Activated naive CD8-positive, alpha-beta T cell treated with anti-CD3 and anti-CD28 coated beads, Interleukin-2, amount 10 ng/mL, durations not matched to agents 7 days and 5 days (primary cell): ENCODE measurements at regions not wholly inside any gene's neighbourhood (a gene's known extent, or its start where the extent isn't known, plus 50 kb on each side); places are given as distances from the start of the nearest gene placed in this dataset.
A peak's percentile ranks its signal among the peaks of the same experiment; 100 is the strongest.

Experiments used
- ATAC-seq: fragments of 150-1000 bp; cut with Tn5 transposase; one replicate; pipeline ENCODE4 v1.10.0; 2021; ENCODE audit warnings: low read depth, moderate library complexity
- POLR2A ChIA-PET: fragments of 350-600 bp; sonication (Branson Sonifier 250); formaldehyde crosslinking; loops from one replicate; lab custom pipeline; 2021; ENCODE audit warnings: antibody characterized with exemption; lab: Charles Lee
- DNase-seq: peaks from one replicate; pipeline ENCODE4 v3.0.0; 2021
- H3K27ac Mint-ChIP-seq: one replicate; pipeline ENCODE4 v1.8.0; 2022; ENCODE audit warnings: mild to moderate bottlenecking, mixed read lengths
- H3K27me3 Mint-ChIP-seq: one replicate; pipeline ENCODE4 v1.8.0; 2022; ENCODE audit warnings: mild to moderate bottlenecking, moderate library complexity, mixed read lengths
- H3K36me3 Mint-ChIP-seq: one replicate; pipeline ENCODE4 v1.8.0; 2021; ENCODE audit warnings: mild to moderate bottlenecking, mixed read lengths
- H3K4me1 Mint-ChIP-seq: one replicate; pipeline ENCODE4 v1.8.0; 2021; ENCODE audit warnings: mixed read lengths
- H3K4me3 Mint-ChIP-seq: one replicate; pipeline ENCODE4 v1.8.0; 2022; ENCODE audit warnings: mild to moderate bottlenecking, moderate library complexity, mixed read lengths
- H3K9me3 Mint-ChIP-seq: one replicate; pipeline ENCODE4 v1.8.0; 2021; ENCODE audit warnings: mixed read lengths

GRCh38 chr11:59302991-59303390, 55.7 kb upstream of the OR5AN1 start:
- ATAC-seq (no peak), DNase-seq (no peak)
- Mint-ChIP-seq H3K27ac (no peak overlapping the region), H3K4me1 (no peaks in the 10 kb centered on the region), H3K4me3 (no peak overlapping the region), H3K27me3 (peaks cover 7% of the 10 kb centered on the region), H3K9me3 (no peaks in the 10 kb centered on the region), H3K36me3 (no peaks in the 10 kb centered on the region)
- POLR2A ChIA-PET = no interaction called here

GRCh38 chr11:59295435-59295834, 63.3 kb upstream of the OR5AN1 start:
- H3K9me3 Mint-ChIP-seq = peaks cover 1% of the 10 kb centered on the region
- no peaks in the 10 kb centered on the region for H3K36me3 Mint-ChIP-seq
- peaks cover 16% of the 10 kb centered on the region for H3K27me3 Mint-ChIP-seq
- H3K4me1 Mint-ChIP-seq = no peaks in the 10 kb centered on the region
- no peak for ATAC-seq
- no peak overlapping the region for H3K4me3 Mint-ChIP-seq
- POLR2A ChIA-PET = no interaction called here
- no peak for DNase-seq
- no peak overlapping the region for H3K27ac Mint-ChIP-seq

- DNase-seq (no peak), ATAC-seq (no peak)
- Mint-ChIP-seq H3K27me3 (peaks cover 14% of the 10 kb centered on the region), H3K4me3 (no peak overlapping the region), H3K27ac (no peak overlapping the region), H3K36me3 (no peaks in the 10 kb centered on the region), H3K4me1 (no peaks in the 10 kb centered on the region), H3K9me3 (peaks cover 1% of the 10 kb centered on the region)
- POLR2A ChIA-PET = no interaction called here
Observed at GRCh38 chr11:59292611-59293010, 66.1 kb upstream of the OR5AN1 start.

GRCh38 chr11:59291228-59291627, 67.5 kb upstream of the OR5AN1 start:
- POLR2A ChIA-PET = no interaction called here
- Mint-ChIP-seq H3K4me3 (no peak overlapping the region), H3K9me3 (peaks cover 1% of the 10 kb centered on the region), H3K27me3 (peaks cover 21% of the 10 kb centered on the region), H3K36me3 (no peaks in the 10 kb centered on the region), H3K27ac (no peak overlapping the region), H3K4me1 (no peaks in the 10 kb centered on the region)
- no peak for ATAC-seq
- DNase-seq = no peak

GRCh38 chr11:59289356-59290181, 69.1 kb upstream of the OR5AN1 start:
- no peak for ATAC-seq
- POLR2A ChIA-PET = interaction anchor here (0.6 kb wide), 1 partner anchor 87 kb away, joined by 4 read pairs; no protein-coding TSS in a partner anchor
- Mint-ChIP-seq H3K27me3 (peaks cover 22% of the 10 kb centered on the region), H3K9me3 (peaks cover 1% of the 10 kb centered on the region), H3K4me1 (peaks cover 2% of the 10 kb centered on the region), H3K27ac (no peak overlapping the region), H3K36me3 (no peaks in the 10 kb centered on the region), H3K4me3 (no peak overlapping the region)
- DNase-seq = no peak

- POLR2A ChIA-PET = no interaction called here
- Mint-ChIP-seq H3K36me3 (no peaks in the 10 kb centered on the region), H3K27ac (no peak overlapping the region), H3K27me3 (peaks cover 31% of the 10 kb centered on the region), H3K9me3 (no peaks in the 10 kb centered on the region), H3K4me1 (peaks cover 13% of the 10 kb centered on the region), H3K4me3 (no peak overlapping the region)
- DNase-seq (no peak), ATAC-seq (no peak)
Observed at GRCh38 chr11:59285716-59286260, 72.9 kb upstream of the OR5AN1 start.

- Mint-ChIP-seq H3K36me3 (no peaks in the 10 kb centered on the region), H3K27ac (no peak overlapping the region), H3K4me3 (peak overlapping the region; percentile 79), H3K9me3 (peaks cover 2% of the 10 kb centered on the region), H3K4me1 (peaks cover 13% of the 10 kb centered on the region), H3K27me3 (peaks cover 31% of the 10 kb centered on the region)
- ATAC-seq = peak; percentile 10
- no peak for DNase-seq
- POLR2A ChIA-PET = no interaction called here
Observed at GRCh38 chr11:59284773-59285129, 72.0 kb upstream of the MPEG1 start.

GRCh38 chr11:59283825-59284772, 71.4 kb upstream of the MPEG1 start:
- peaks cover 13% of the 10 kb centered on the region for H3K4me1 Mint-ChIP-seq
- no peak for DNase-seq
- peak overlapping the region; percentile 55 for H3K27ac Mint-ChIP-seq
- peaks cover 2% of the 10 kb centered on the region for H3K9me3 Mint-ChIP-seq
- peak; percentile 70 for ATAC-seq
- H3K36me3 Mint-ChIP-seq = no peaks in the 10 kb centered on the region
- POLR2A ChIA-PET = no interaction called here
- peak overlapping the region; percentile 79 for H3K4me3 Mint-ChIP-seq
- H3K27me3 Mint-ChIP-seq = peaks cover 31% of the 10 kb centered on the region

- Mint-ChIP-seq H3K4me1 (peaks cover 13% of the 10 kb centered on the region), H3K9me3 (peaks cover 2% of the 10 kb centered on the region), H3K36me3 (no peaks in the 10 kb centered on the region), H3K27ac (no peak overlapping the region), H3K4me3 (no peak overlapping the region), H3K27me3 (peaks cover 31% of the 10 kb centered on the region)
- no peak for DNase-seq
- POLR2A ChIA-PET = no interaction called here
- ATAC-seq = no peak
Observed at GRCh38 chr11:59283311-59283710, 70.6 kb upstream of the MPEG1 start.

GRCh38 chr11:59281177-59281576, 68.5 kb upstream of the MPEG1 start:
- Mint-ChIP-seq H3K27ac (no peak overlapping the region), H3K27me3 (peaks cover 20% of the 10 kb centered on the region), H3K9me3 (peaks cover 2% of the 10 kb centered on the region), H3K36me3 (no peaks in the 10 kb centered on the region), H3K4me3 (no peak overlapping the region), H3K4me1 (peaks cover 13% of the 10 kb centered on the region)
- DNase-seq (no peak), ATAC-seq (no peak)
- POLR2A ChIA-PET = no interaction called here

GRCh38 chr11:59273373-59273841, 60.7 kb upstream of the MPEG1 start:
- DNase-seq (no peak), ATAC-seq (peak; percentile 58)
- Mint-ChIP-seq H3K4me3 (peak overlapping the region; percentile 58), H3K27me3 (no peaks in the 10 kb centered on the region), H3K27ac (peak overlapping the region; percentile 68), H3K4me1 (peaks cover 16% of the 10 kb centered on the region), H3K9me3 (no peaks in the 10 kb centered on the region), H3K36me3 (no peaks in the 10 kb centered on the region)
- POLR2A ChIA-PET = interaction anchor here (0.7 kb wide), 1 partner anchor 276 kb away, joined by 3 read pairs; no protein-coding TSS in a partner anchor

GRCh38 chr11:59272771-59273372, 60.1 kb upstream of the MPEG1 start:
- DNase-seq = no peak
- POLR2A ChIA-PET = no interaction called here
- H3K27me3 Mint-ChIP-seq = no peaks in the 10 kb centered on the region
- H3K27ac Mint-ChIP-seq = peak overlapping the region; percentile 68
- no peaks in the 10 kb centered on the region for H3K36me3 Mint-ChIP-seq
- H3K4me3 Mint-ChIP-seq = peak overlapping the region; percentile 58
- ATAC-seq = no peak
- H3K4me1 Mint-ChIP-seq = peaks cover 16% of the 10 kb centered on the region
- H3K9me3 Mint-ChIP-seq = no peaks in the 10 kb centered on the region

GRCh38 chr11:59271811-59272327, 59.1 kb upstream of the MPEG1 start:
- Mint-ChIP-seq H3K9me3 (no peaks in the 10 kb centered on the region), H3K36me3 (no peaks in the 10 kb centered on the region), H3K4me1 (peaks cover 16% of the 10 kb centered on the region), H3K4me3 (no peak overlapping the region), H3K27me3 (no peaks in the 10 kb centered on the region), H3K27ac (peak overlapping the region; percentile 33)
- DNase-seq (no peak), ATAC-seq (no peak)
- POLR2A ChIA-PET = no interaction called here
